ENCODE measurements at regions not wholly inside any gene's neighbourhood (a gene's known extent, or its start where the extent isn't known, plus 50 kb on each side); places are given as distances from the start of the nearest gene placed in this dataset.

GRCh38 chr3:8371085-8371551 is 130.5 kb upstream of the LMCD1 start:
- TF ChIP-seq EZH2phosphoT487 (IDR thresholded peaks at IDR 0.05; ENCODE audit: insufficient read depth, low read depth) (no peak), EZH2 (IDR thresholded peaks at IDR 0.05; ENCODE audit: insufficient read depth, poor library complexity, severe bottlenecking) (no peak)

All from GM23248 (cell line).